Left cardiac atrium (tissue), 4 donors: ENCODE measurements at regions not wholly inside any gene's neighbourhood (a gene's known extent, or its start where the extent isn't known, plus 50 kb on each side); places are given as distances from the start of the nearest gene placed in this dataset.

ENCODE experiments used
- ATAC-seq, 2 donors: fragments of 200-7000 bp; cut with Tn5 transposase; one replicate each; pipeline ENCODE4 v1.9.1; 2020; ENCODE audit warnings: mild to moderate bottlenecking in 2 of 2, moderate library complexity in 2 of 2
- DNase-seq: peaks from one replicate; pipeline ENCODE4 v3.0.0-alpha.2; 2020
- intact Hi-C, 2 donors: fragments of 100-400 bp; cut with DNase I; formaldehyde crosslinking; loops; one replicate each; pipeline versions ENCODE4 v1.14.1 to v1.15.1; 2022 to 2023
- donor health status: DM: no; HTN: yes; CAD: no.
- donor health status: DM: no; HTN: yes; CAD: no; lungs with severe emphysema.
- donor health status: DM: yes; HTN: yes; CAD: no.
- donor health status: Dilated cardiomyopathy.

DNA sequence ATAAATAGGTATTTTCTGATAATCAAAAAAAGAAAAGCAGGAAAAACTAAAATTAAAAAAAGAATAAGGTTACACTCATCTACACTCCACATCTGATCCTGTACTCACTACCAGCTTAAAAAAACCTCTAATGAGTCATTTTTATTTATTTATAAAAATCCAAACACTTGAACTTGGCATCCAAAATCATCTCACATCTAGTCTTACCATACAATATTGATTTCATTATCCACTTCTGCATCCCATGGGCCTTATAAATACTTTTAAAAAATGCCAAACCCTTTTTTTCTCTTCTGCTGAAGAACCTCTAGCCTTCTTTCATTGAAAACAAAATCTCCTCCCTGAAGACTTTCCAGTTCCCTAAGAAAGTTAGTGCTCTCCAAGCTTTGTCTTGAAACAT lies 109.7 kb downstream of the TMTC3 start:
- no peak for DNase-seq
- intact Hi-C loops = no loop called here
- ATAC-seq = no peak

DNA sequence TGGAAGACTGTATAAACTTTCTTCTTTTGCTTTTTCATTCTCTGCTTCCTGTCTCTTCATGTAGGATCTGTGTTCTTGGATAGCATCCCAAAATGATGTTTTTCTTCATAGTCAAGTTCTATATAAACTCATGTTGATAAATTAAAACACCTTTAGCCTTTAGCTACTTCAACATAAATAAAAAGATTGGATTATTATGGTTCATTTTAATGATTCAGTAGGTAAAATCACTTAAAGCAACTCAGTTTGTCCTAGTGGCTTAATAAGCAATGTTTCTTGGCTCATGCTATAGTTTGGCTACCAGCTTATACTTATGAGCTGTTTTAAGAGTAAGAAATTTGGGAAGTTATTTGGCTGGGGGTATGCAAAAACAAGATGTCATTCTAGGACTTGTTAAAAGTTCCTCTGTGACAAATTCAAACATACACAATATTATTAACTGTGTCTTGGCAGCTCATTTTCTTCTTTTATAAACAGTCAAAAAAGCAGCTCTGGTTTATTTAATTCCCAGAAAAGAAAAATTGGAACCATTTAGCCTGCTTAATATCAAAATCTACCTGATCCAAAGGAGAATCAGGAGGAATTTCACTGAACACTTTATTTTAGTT lies 111.4 kb downstream of the TMTC3 start:
- DNase-seq (no peak), ATAC-seq (no peak)
- intact Hi-C loops = no loop called here

GRCh38 chr12:88255224-88255623 lies 113.1 kb downstream of the TMTC3 start:
- intact Hi-C loops = no loop called here
- ATAC-seq (no peak), DNase-seq (no peak)

- ATAC-seq (no peak), DNase-seq (no peak)
- intact Hi-C loops = no loop called here
These were observed 113.7 kb downstream of the TMTC3 start for GRCh38 chr12:88255847-88256246.

- DNase-seq (no peak), ATAC-seq (no peak)
- intact Hi-C loops = no loop called here
These were observed 116.3 kb downstream of the TMTC3 start for GRCh38 chr12:88258396-88258795.

DNA sequence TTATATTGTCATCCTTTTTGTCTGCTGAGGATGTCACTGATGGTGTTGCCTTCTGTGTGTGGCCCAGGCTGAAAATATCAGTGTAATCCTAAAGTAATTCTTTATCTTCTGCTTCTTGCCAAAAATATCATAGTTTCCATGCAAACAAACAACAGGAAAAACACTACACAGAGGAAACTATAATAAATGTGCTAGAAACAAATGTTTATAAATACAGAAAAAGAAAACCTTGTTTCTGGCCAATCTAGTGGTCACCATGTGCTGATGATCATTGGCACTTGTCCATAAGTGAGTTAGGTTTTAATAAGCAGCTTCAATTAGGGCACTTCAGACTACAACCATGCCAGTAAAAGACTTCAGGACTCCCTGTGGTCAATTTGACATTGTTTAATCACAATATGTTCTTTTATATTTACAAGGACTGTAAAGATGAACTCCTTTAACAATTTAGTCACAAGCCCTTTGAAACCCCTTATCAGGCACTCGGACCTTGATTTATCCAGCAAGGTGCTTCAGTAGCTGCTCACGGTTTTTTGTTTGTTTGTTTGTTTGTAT lies 124.8 kb downstream of the TMTC3 start:
- ATAC-seq (no peak), DNase-seq (no peak)
- intact Hi-C loops = no loop called here

GRCh38 chr12:88267630-88268029 lies 125.5 kb downstream of the TMTC3 start:
- DNase-seq (no peak), ATAC-seq (no peak)
- intact Hi-C loops = no loop called here

DNA sequence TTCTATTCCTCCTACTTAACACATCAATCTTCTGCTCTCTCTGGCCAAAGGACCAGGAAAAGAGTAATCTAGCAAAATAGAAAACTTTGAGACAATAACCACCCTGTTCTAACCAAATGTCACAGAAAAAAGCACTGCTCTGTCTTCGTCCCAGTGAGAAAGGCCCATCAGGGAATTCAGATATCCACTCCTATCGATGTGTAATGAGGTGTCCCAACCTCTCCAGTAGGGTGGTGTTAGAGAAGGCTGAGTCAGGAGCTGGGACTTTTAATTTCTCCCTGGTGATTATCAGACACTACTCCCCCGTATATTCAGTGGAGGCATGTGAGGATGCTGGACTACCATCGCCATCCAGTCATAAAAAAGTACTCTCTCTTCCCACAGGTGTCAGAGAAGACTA lies 130.3 kb downstream of the TMTC3 start:
- intact Hi-C loops = no loop called here
- no peak for DNase-seq
- no peak for ATAC-seq

DNA sequence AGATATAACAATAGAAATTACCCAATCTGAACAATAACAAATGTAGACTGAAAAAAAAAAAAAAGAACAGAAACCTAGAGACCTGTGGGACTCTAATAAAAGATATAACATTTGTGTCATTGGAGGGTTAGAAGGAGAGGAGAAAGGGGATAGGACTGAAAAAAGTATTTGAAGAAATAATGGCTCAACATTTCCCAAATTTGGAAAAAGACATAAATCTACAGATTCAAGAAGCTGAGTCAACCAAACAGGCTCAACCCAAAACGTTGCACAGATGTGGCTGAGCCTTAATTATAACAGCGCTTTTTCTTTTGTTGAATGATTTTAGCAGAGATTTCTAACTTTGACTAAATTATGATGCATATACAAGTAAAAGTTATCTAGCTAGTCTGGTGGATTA lies 131.3 kb downstream of the TMTC3 start:
- intact Hi-C loops = no loop called here
- no peak for DNase-seq

GRCh38 chr12:88273875-88274274 lies 131.8 kb downstream of the TMTC3 start:
- intact Hi-C loops = no loop called here
- no peak for ATAC-seq
- DNase-seq = no peak

More for the DNA sequence above, 131.3 kb downstream of the TMTC3 start:
- ATAC-seq = no peak

GRCh38 chr12:88291498-88292131 lies 149.5 kb downstream of the TMTC3 start:
- DNase-seq = no peak
- ATAC-seq = no peak
- intact Hi-C loops = no loop called here

DNA sequence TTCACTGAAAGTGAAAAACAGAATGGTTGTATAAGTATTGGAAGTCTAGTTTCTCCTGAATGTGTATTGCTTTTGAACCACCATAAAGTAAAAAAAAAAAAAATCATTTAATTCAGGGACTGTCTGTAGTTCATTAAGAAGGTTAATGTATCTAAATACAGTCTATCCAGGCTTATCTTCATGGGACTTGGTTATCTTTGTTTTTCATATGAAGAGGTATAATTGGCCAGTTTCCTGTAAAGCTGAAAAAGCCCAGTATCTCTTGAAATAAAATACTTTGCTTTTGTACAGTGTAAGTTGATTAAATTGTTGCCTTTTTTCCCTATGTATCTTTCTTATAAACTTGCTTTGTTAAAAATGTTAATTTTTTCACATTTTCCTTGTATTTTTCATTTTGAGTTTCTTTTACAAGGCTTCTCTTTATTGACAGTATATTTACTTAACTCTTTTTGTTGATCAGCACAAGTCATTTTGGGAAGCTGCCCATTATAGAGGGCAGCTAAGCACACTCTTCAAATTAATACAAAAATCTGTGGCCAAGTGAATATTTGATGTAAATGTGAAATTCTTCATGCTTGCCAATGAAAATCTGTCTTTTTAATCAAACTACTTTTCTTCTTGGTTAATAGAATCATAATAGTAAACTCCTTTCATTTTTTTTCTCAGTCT lies 156.0 kb downstream of the TMTC3 start:
- no peak for DNase-seq

DNA sequence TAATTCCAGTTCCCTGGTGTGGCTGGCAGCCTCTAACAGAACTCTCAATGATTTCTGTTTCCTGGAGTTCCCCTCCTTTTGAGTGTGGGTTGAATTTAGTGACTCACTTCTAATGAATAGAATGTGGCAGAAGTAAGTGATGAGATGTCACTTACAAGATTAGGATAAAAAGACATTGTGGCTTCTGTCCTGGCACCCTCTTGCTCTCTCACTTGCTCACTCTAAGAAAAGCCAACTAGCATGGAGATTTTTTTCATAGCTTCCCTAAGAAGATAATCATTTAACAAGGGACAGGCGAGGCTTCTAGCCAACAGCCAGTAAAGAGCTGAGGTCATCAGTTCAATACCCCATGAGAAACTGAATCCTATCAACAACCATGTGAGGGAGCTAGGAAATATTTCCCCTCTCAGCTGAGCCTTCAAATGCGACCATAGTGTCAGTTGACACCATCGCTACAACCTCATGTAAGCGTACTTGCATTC lies 156.7 kb downstream of the TMTC3 start:
- intact Hi-C loops = no loop called here

More for the DNA sequence above, 156.0 kb downstream of the TMTC3 start:
- intact Hi-C loops = no loop called here
- ATAC-seq = no peak

DNA sequence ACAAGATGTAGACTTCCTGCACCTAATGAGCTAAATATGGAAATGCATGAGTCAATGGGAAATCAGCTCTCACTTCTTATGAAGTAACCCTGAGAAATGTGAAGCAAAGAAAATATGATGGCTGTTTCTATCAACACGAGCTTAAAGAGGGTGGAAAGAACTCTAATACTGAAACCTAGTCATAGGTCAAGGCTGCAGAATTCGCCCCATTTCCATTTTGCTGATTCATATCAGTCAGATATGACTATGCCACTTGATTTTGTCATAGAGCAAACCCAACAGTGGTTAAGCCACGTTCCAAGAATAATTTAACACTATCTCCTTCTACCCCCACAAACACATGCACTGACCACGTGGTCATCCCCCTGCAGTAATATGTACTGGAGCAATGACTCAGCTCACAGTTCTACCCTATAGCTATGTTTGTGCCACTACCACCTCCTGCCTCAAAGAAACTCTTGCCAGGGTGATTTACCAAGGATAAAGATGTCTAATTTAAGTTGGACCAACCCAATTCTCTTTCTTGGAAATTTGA lies 157.5 kb downstream of the TMTC3 start:
- DNase-seq (peak; percentile 14), ATAC-seq (peak in 1 of 2 donors; percentile 69)
- intact Hi-C loops = no loop called here

More for the DNA sequence above, 156.7 kb downstream of the TMTC3 start:
- DNase-seq (no peak), ATAC-seq (peak in 1 of 2 donors; percentile 30)

DNA sequence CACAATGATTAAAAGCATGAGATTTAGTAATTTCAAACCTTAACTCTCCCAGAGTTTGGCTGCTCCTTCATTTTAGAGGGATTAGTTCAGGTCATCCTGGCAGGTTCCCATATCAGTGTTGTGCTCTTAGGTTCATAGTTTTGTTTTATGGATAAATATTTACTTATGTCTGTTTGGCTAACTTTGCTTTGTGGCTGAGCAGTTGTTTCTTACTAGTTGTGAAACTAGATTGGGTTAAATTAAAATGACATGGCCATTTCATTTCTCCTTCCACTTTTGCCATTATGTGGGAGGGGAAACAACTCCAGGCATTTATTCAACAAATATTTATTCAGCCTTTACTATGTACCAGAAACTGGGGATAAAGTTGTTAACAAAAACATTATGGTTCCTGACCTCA lies 158.8 kb downstream of the TMTC3 start:
- intact Hi-C loops = no loop called here
- ATAC-seq (no peak), DNase-seq (no peak)

GRCh38 chr12:88303335-88303734 lies 161.2 kb downstream of the TMTC3 start:
- intact Hi-C loops = no loop called here
- no peak for DNase-seq
- no peak for ATAC-seq

- no peak for ATAC-seq
- DNase-seq = no peak
- intact Hi-C loops = no loop called here
These were observed 163.3 kb downstream of the TMTC3 start for GRCh38 chr12:88305254-88305890.

GRCh38 chr12:88306471-88307069 lies 164.5 kb downstream of the TMTC3 start:
- intact Hi-C loops = no loop called here
- peak in 1 of 2 donors; percentile 62 for ATAC-seq
- DNase-seq = no peak

DNA sequence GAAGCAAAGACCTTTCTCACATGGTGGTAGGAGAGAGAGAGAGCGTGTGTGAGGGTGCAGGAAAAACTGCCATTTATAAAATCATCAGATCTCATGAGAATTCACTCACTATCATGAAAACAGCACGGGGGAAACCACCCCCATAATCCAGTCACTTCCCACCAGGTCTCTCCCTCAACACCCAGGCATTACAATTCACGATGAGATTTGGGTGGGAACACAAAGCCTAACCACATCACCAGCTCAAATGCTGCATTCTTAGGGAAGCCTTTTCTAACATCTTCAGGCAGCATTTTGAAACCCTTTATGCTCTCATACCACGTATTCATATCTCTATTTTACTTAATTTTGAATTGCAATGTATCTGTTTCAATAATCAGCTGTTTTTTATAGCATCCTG lies 165.9 kb downstream of the TMTC3 start:
- intact Hi-C loops = no loop called here
- ATAC-seq (no peak), DNase-seq (no peak)
